Epithelial cell of esophagus (primary cell): ENCODE measurements at regions not wholly inside any gene's neighbourhood (a gene's known extent, or its start where the extent isn't known, plus 50 kb on each side); places are given as distances from the start of the nearest gene placed in this dataset.
A peak's percentile ranks its signal among the peaks of the same experiment; 100 is the strongest.

ENCODE experiments used
- DNase-seq: peaks from one replicate; pipeline ENCODE4 v3.0.0; 2010; ENCODE audit warnings: low read depth
- H3K4me3 ChIP-seq: 2 replicates; pipeline ENCODE4 v1.5.1; 2011; ENCODE audit warnings: mild to moderate bottlenecking, low read length, control low read depth
- TF ChIP-seq, protein P1 (sequence below): IDR thresholded peaks from 2 replicates; pipeline ENCODE4 v1.5.1; 2011; ENCODE audit warnings: low read depth, mild to moderate bottlenecking, low read length, control low read depth, inconsistent platforms; ENCODE audit not compliant: insufficient read depth; ENCODE audit errors: missing control alignments

DNA sequence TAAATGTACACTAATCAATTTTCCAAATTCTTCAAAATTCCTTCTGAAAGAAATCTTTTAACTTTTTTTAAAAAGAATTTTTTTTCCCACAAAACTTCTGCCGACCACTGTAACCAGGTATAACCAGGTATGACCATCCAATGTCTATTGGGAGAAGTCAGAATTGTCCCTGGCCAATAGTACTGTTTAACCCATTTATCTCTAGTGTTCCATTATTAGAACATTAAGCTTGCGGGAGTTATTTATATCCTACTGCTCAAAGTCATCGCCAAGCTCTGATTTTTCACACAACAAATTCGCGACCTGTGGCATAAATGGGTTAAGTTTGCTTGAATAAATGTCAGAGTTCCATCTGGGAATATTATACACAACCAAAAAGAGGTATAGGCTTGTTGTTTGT, 343.2 kb downstream of the ANXA1 start:
- DNase-seq = no peak
- no peak overlapping the region for H3K4me3 ChIP-seq
- TF ChIP-seq, protein P1, sequence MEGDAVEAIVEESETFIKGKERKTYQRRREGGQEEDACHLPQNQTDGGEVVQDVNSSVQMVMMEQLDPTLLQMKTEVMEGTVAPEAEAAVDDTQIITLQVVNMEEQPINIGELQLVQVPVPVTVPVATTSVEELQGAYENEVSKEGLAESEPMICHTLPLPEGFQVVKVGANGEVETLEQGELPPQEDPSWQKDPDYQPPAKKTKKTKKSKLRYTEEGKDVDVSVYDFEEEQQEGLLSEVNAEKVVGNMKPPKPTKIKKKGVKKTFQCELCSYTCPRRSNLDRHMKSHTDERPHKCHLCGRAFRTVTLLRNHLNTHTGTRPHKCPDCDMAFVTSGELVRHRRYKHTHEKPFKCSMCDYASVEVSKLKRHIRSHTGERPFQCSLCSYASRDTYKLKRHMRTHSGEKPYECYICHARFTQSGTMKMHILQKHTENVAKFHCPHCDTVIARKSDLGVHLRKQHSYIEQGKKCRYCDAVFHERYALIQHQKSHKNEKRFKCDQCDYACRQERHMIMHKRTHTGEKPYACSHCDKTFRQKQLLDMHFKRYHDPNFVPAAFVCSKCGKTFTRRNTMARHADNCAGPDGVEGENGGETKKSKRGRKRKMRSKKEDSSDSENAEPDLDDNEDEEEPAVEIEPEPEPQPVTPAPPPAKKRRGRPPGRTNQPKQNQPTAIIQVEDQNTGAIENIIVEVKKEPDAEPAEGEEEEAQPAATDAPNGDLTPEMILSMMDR = no peak

- H3K4me3 ChIP-seq = no peak overlapping the region
- TF ChIP-seq, protein P1 = no peak
- DNase-seq = no peak
Observed at GRCh38 chr9:73497796-73498195, 346.1 kb downstream of the ANXA1 start.

GRCh38 chr9:73515216-73515615, 363.6 kb downstream of the ANXA1 start:
- H3K4me3 ChIP-seq = no peak overlapping the region
- TF ChIP-seq, protein P1 = no peak
- peak; percentile 2 for DNase-seq

DNA sequence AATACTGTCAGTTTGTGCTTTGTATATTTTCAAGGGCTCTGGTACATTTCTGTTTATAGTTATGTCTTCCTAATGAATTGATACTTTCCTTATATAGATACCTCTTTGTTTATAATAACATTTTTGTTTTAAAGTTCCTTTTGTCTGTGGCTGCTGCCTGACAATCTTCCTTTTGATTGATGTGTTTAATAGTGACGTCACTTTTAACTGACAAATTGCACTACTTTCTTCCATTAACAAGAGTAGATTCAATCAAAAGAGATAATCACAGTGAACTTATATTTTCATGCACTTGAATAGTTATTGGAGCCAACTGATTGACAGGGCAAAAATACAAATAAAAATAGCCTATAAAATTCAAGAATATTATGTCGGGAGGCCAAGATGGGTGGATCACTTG, 371.7 kb downstream of the ANXA1 start:
- TF ChIP-seq, protein P1 = no peak
- H3K4me3 ChIP-seq = no peak overlapping the region
- DNase-seq = no peak

DNA sequence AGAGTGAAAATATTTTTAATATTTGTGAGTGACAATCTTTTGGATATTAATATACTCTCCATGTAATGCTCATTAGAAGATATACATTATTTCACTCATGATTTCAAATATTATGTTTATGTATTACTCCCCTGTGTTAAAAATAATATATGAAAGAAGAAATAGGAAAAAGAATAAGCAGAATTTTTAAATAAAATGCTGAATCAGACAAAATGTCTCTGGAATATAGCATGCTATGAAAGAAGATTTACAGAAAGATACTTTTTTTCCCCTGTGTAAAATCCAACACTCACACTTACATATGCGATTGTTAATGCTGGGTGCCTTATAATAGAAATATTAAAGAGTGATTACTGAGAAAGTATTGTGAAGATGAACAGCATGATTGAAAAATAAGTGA, 373.7 kb downstream of the ANXA1 start:
- DNase-seq = no peak
- H3K4me3 ChIP-seq = no peak overlapping the region
- TF ChIP-seq, protein P1 = no peak

- TF ChIP-seq, protein P1 = no peak
- H3K4me3 ChIP-seq = no peak overlapping the region
Observed at GRCh38 chr9:73527521-73527920, 375.9 kb downstream of the ANXA1 start.

DNA sequence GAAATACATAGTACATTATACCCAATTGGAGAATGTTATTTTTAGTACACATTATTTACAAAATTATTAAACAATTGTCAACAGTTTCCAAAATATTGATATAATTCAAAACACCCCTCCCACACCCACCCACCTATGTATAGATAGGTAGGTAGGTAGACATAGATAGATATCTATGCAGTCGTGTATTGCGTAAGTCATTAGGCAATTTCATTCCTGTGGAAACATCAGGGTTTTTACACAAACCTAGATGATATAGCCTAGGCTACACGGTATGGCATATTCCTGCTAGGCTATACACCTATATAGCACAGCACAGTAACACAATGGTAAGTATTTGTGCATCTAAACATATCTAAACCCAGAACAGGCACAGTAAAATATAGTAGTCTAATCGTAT, 377.3 kb downstream of the ANXA1 start:
- DNase-seq = no peak
- H3K4me3 ChIP-seq = no peak overlapping the region
- TF ChIP-seq, protein P1 = no peak

More at GRCh38 chr9:73527521-73527920, 375.9 kb downstream of the ANXA1 start:
- peak; percentile 29 for DNase-seq
